Loucy (cell line): ENCODE measurements at regions not wholly inside any gene's neighbourhood (a gene's known extent, or its start where the extent isn't known, plus 50 kb on each side); places are given as distances from the start of the nearest gene placed in this dataset.

Experiments used
- H2AFZ ChIP-seq: fragments of 200-600 bp; sonication (generic); 2 replicates; pipeline ENCODE4 v1.6.0; 2016; ENCODE audit warnings: antibody characterized with exemption, mild to moderate bottlenecking, low read length, moderate library complexity
- H3F3A ChIP-seq: fragments of 200-600 bp; 2 replicates; pipeline ENCODE4 v1.6.0; 2016; ENCODE audit warnings: antibody characterized with exemption, low read depth, mild to moderate bottlenecking
- H3K27me3 ChIP-seq: fragments of 200-600 bp; sonication (generic); 2 replicates; pipeline ENCODE4 v1.6.1; 2014; ENCODE audit warnings: low read length, mild to moderate bottlenecking; ENCODE audit not compliant: insufficient read depth, poor library complexity, severe bottlenecking
- H3K36me3 ChIP-seq: fragments of 200-600 bp; sonication (generic); 2 replicates; pipeline ENCODE4 v1.6.1; 2016; ENCODE audit warnings: low read length; ENCODE audit not compliant: insufficient read depth
- H3K4me1 ChIP-seq: fragments of 200-600 bp; sonication (generic); 2 replicates; pipeline ENCODE4 v1.5.1; 2014; ENCODE audit warnings: low read length, mild to moderate bottlenecking; ENCODE audit not compliant: insufficient read depth, poor library complexity, severe bottlenecking
- H3K4me2 ChIP-seq: fragments of 200-600 bp; sonication (generic); 2 replicates; pipeline ENCODE4 v1.6.0; 2014; ENCODE audit warnings: antibody characterized with exemption, low read length, low read depth, mild to moderate bottlenecking; ENCODE audit not compliant: poor library complexity, severe bottlenecking
- H3K4me3 ChIP-seq: fragments of 200-600 bp; sonication (generic); 2 replicates; pipeline ENCODE4 v1.5.1; 2014; ENCODE audit warnings: low read length, mild to moderate bottlenecking, mixed read lengths; ENCODE audit not compliant: poor library complexity, severe bottlenecking
- H3K79me2 ChIP-seq: fragments of 200-600 bp; sonication (generic); 2 replicates; pipeline ENCODE4 v1.6.1; 2014; ENCODE audit warnings: low read length; ENCODE audit not compliant: insufficient read depth
- H3K9ac ChIP-seq: fragments of 200-600 bp; sonication (generic); 2 replicates; pipeline ENCODE4 v1.6.0; 2014; ENCODE audit warnings: mild to moderate bottlenecking, low read depth, low read length, moderate library complexity; ENCODE audit not compliant: poor library complexity, severe bottlenecking
- H3K9me2 ChIP-seq: fragments of 200-600 bp; sonication (generic); replicated peaks from 2 replicates; pipeline ENCODE4 v1.6.1; 2016; ENCODE audit warnings: low read depth, low read length, mixed read lengths
- H3K9me3 ChIP-seq: fragments of 200-600 bp; sonication (generic); 2 replicates; pipeline ENCODE4 v1.6.1; 2014; ENCODE audit warnings: mild to moderate bottlenecking, antibody characterized with exemption, low read length, low read depth; ENCODE audit not compliant: insufficient read depth
- H4K20me1 ChIP-seq: fragments of 200-600 bp; sonication (generic); 2 replicates; pipeline ENCODE4 v1.6.0; 2014; ENCODE audit warnings: antibody characterized with exemption, low read length, mild to moderate bottlenecking; ENCODE audit not compliant: insufficient read depth, poor library complexity, severe bottlenecking
- CTCF ChIP-seq: fragments of 200-600 bp; sonication (generic); conservative IDR thresholded peaks from 2 replicates; pipeline ENCODE4 v1.5.1; 2014; ENCODE audit warnings: mild to moderate bottlenecking, antibody characterized with exemption, low read length
- EZH2phosphoT487 ChIP-seq: fragments of 200-600 bp; IDR thresholded peaks from 2 replicates; pipeline ENCODE4 v1.6.1; 2018; ENCODE audit warnings: antibody characterized with exemption, mild to moderate bottlenecking, moderate library complexity, borderline replicate concordance

- Histone ChIP-seq H3K79me2 (no peaks in the 10 kb centered on the region), H3K27me3 (no peaks in the 10 kb centered on the region), H3K4me2 (no peak overlapping the region), H3K4me3 (no peak overlapping the region), H3K4me1 (no peaks in the 10 kb centered on the region), H2AFZ (no peak overlapping the region), H3K9me3 (no peaks in the 10 kb centered on the region), H3F3A (no peaks in the 10 kb centered on the region), H3K36me3 (no peaks in the 10 kb centered on the region), H4K20me1 (no peaks in the 10 kb centered on the region), H3K9me2 (no peaks in the 10 kb centered on the region), H3K9ac (no peak overlapping the region)
- no peak for TF ChIP-seq EZH2phosphoT487
- TF ChIP-seq CTCF = no peak
Measured at GRCh38 chr14:61898568-61898967, 136.3 kb downstream of the SNAPC1 start.

DNA sequence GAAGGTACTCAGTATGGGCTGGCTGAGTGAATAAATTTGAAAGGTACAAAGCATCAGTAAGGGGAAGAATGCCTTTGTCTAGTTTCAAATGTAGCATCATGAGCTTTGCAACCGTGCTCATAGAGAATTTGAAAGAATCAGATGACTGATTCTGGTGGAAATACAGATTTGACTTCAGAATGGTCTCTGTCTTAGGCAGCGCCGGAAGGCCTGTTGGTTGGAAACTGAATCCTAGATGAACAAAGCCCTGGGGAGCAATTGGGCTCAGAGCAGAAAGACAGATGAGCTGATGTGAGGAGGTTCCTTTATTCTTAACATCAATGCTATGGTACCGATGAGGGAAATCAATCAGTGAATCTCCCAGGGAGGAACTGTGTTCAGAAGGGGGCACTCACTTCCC is 137.3 kb downstream of the SNAPC1 start:
- Histone ChIP-seq H3K4me2 (no peak overlapping the region), H3F3A (no peaks in the 10 kb centered on the region), H3K36me3 (no peaks in the 10 kb centered on the region), H3K9ac (no peak overlapping the region), H3K27me3 (no peaks in the 10 kb centered on the region), H4K20me1 (no peaks in the 10 kb centered on the region), H3K4me3 (no peak overlapping the region), H2AFZ (no peak overlapping the region), H3K79me2 (no peaks in the 10 kb centered on the region), H3K9me3 (no peaks in the 10 kb centered on the region), H3K9me2 (no peaks in the 10 kb centered on the region), H3K4me1 (no peaks in the 10 kb centered on the region)
- TF ChIP-seq CTCF (no peak), EZH2phosphoT487 (no peak)

- Histone ChIP-seq H3K9ac (no peak overlapping the region), H3K4me1 (no peaks in the 10 kb centered on the region), H3K4me2 (no peak overlapping the region), H2AFZ (no peak overlapping the region), H3K4me3 (no peak overlapping the region), H4K20me1 (no peaks in the 10 kb centered on the region), H3K79me2 (no peaks in the 10 kb centered on the region), H3K9me3 (no peaks in the 10 kb centered on the region), H3K9me2 (no peaks in the 10 kb centered on the region), H3K27me3 (no peaks in the 10 kb centered on the region), H3F3A (no peaks in the 10 kb centered on the region), H3K36me3 (no peaks in the 10 kb centered on the region)
- no peak for TF ChIP-seq CTCF
- no peak for TF ChIP-seq EZH2phosphoT487
Measured at GRCh38 chr14:61904946-61905345, 142.7 kb downstream of the SNAPC1 start.
